T1000 (cell line): ENCODE measurements at regions not wholly inside any gene's neighbourhood (a gene's known extent, or its start where the extent isn't known, plus 50 kb on each side); places are given as distances from the start of the nearest gene placed in this dataset.
"Not testable (repeated sequence)": the region's sequence is repeated elsewhere in the genome, so short reads cannot be mapped to it uniquely, and the experiment has no call there.

Experiments used
- DNase-seq: peaks from one replicate; lab custom pipeline; 2025; ENCODE audit warnings: mixed read lengths; lab: John Stamatoyannopoulos, UW

- DNase-seq = no peak
Observed at GRCh38 chr5:145463634-145464033, 371.5 kb downstream of the PRELID2 start.

- no peak for DNase-seq
Observed at GRCh38 chr5:145462525-145462924, 372.6 kb downstream of the PRELID2 start.

- no peak for DNase-seq
Observed at GRCh38 chr5:145450286-145450885, 384.8 kb downstream of the PRELID2 start.

GRCh38 chr5:145449794-145450193, 385.3 kb downstream of the PRELID2 start:
- no peak for DNase-seq

GRCh38 chr5:145446875-145447274, 388.3 kb downstream of the PRELID2 start:
- not testable (repeated sequence) for DNase-seq

- no peak for DNase-seq
Observed at GRCh38 chr5:145446412-145446811, 388.7 kb downstream of the PRELID2 start.

GRCh38 chr5:145445027-145445426, 390.1 kb downstream of the PRELID2 start:
- DNase-seq = no peak

- DNase-seq = no peak
Observed at GRCh38 chr5:145443964-145444363, 391.2 kb downstream of the PRELID2 start.

- DNase-seq = no peak
Observed at GRCh38 chr5:145443366-145443765, 391.8 kb downstream of the PRELID2 start.

GRCh38 chr5:145442661-145443060, 392.5 kb downstream of the PRELID2 start:
- DNase-seq = not testable (repeated sequence)

GRCh38 chr5:145441228-145441627, 393.9 kb downstream of the PRELID2 start:
- DNase-seq = no peak

- DNase-seq = no peak
Observed at GRCh38 chr5:145437627-145438026, 397.5 kb downstream of the PRELID2 start.

GRCh38 chr5:145433077-145433476, 402.1 kb downstream of the PRELID2 start:
- DNase-seq = no peak

- no peak for DNase-seq
Observed at GRCh38 chr5:145429170-145429569, 406.0 kb downstream of the PRELID2 start.

- no peak for DNase-seq
Observed at GRCh38 chr5:145408048-145408341, 427.1 kb downstream of the PRELID2 start.

- DNase-seq = no peak
Observed at GRCh38 chr5:145407300-145408047, 427.7 kb downstream of the PRELID2 start.

GRCh38 chr5:145403992-145404391, 431.1 kb downstream of the PRELID2 start:
- DNase-seq = no peak

- no peak for DNase-seq
Observed at GRCh38 chr5:145396888-145397287, 438.3 kb downstream of the PRELID2 start.

GRCh38 chr5:145395151-145395550, 440.0 kb downstream of the PRELID2 start:
- not testable (repeated sequence) for DNase-seq

- no peak for DNase-seq
Observed at GRCh38 chr5:145393426-145393825, 441.7 kb downstream of the PRELID2 start.

- DNase-seq = no peak
Observed at GRCh38 chr5:145389047-145389446, 446.1 kb downstream of the PRELID2 start.

GRCh38 chr5:145385276-145385675, 449.9 kb downstream of the PRELID2 start:
- DNase-seq = no peak

- no peak for DNase-seq
Observed at GRCh38 chr5:145378226-145378625, 456.9 kb downstream of the PRELID2 start.

- DNase-seq = no peak
Observed at GRCh38 chr5:145375521-145375920, 459.6 kb downstream of the PRELID2 start.
